B cell (primary cell): ENCODE measurements at regions not wholly inside any gene's neighbourhood (a gene's known extent, or its start where the extent isn't known, plus 50 kb on each side); places are given as distances from the start of the nearest gene placed in this dataset.

Experiments
- ATAC-seq: fragments of 200-7000 bp; cut with Tn5 transposase; one replicate; pipeline ENCODE4 v1.10.0; 2021; ENCODE audit warnings: low read depth, mild to moderate bottlenecking, moderate number of reproducible peaks, moderate library complexity
- CTCF ChIA-PET: fragments of 350-600 bp; sonication (Branson Sonifier 250); formaldehyde crosslinking; loops from one replicate; lab custom pipeline; 2021; ENCODE audit warnings: antibody characterized with exemption, inconsistent platforms; lab: Charles Lee
- POLR2A ChIA-PET: fragments of 350-600 bp; sonication (Branson Sonifier 250); formaldehyde crosslinking; loops from one replicate; lab custom pipeline; 2021; ENCODE audit warnings: antibody characterized with exemption; lab: Charles Lee
- DNase-seq: peaks from one replicate; pipeline ENCODE4 v3.0.0; 2013
- H2AFZ ChIP-seq: 2 replicates; pipeline ENCODE4 v1.6.1; 2012; ENCODE audit warnings: mild to moderate bottlenecking, low read depth, low read length; ENCODE audit not compliant: insufficient read depth, poor library complexity, severe bottlenecking
- H3K27ac ChIP-seq, 2 donors: 1 replicate in 1 of 2; 2 replicates in 1 of 2; pipeline ENCODE4 v1.5.1; 2012 to 2013; ENCODE audit warnings: low read length in 2 of 2, mild to moderate bottlenecking in 2 of 2, moderate library complexity in 1 of 2
- H3K27me3 ChIP-seq, 4 experiments: fragments of 200-600 bp in 1 of 4; sonication (generic) in 1 of 4; replicated peaks in 1 of 4; 1 replicate in 2 of 4; 2 replicates in 2 of 4; pipeline versions ENCODE4 v1.6.1 to v1.7.0; 2013 to 2016; ENCODE audit warnings: low read length in 3 of 4, mild to moderate bottlenecking in 2 of 4, mixed read lengths in 1 of 4, moderate library complexity in 1 of 4; ENCODE audit not compliant: insufficient read depth in 4 of 4, control insufficient read depth in 3 of 4; ENCODE audit errors: control extremely low read depth in 1 of 4
- H3K36me3 ChIP-seq, 2 experiments: replicated peaks in 1 of 2; 1 replicate in 1 of 2; 2 replicates in 1 of 2; pipeline versions ENCODE4 v1.6.1 to v1.7.1; 2013; ENCODE audit warnings: low read length in 1 of 2; ENCODE audit not compliant: insufficient read depth in 2 of 2, control insufficient read depth in 1 of 2; ENCODE audit errors: control extremely low read depth in 1 of 2, extremely low read depth in 1 of 2
- H3K4me1 ChIP-seq, 2 donors: fragments of 200-600 bp in 1 of 2; sonication (generic) in 1 of 2; 1 replicate in 1 of 2; 2 replicates in 1 of 2; pipeline versions ENCODE4 v1.5.1 to v1.6.1; 2013 to 2017; ENCODE audit warnings: low read length in 2 of 2; ENCODE audit not compliant: control insufficient read depth in 2 of 2, insufficient read depth in 2 of 2
- H3K4me2 ChIP-seq: replicated peaks from 2 replicates; pipeline ENCODE3; 2012; ENCODE audit warnings: mild to moderate bottlenecking, low read depth, low read length; ENCODE audit not compliant: poor library complexity, severe bottlenecking
- H3K4me3 ChIP-seq, 5 experiments: fragments of 200-600 bp in 1 of 5; sonication (generic) in 1 of 5; 1 replicate in 3 of 5; 2 replicates in 2 of 5; pipeline versions ENCODE4 v1.5.1 to v1.7.0; 2011 to 2016; ENCODE audit warnings: low read length in 4 of 5, mild to moderate bottlenecking in 4 of 5, low read depth in 2 of 5, control low read depth in 1 of 5, moderate library complexity in 1 of 5; ENCODE audit not compliant: insufficient read depth in 1 of 5; ENCODE audit errors: control extremely low read depth in 1 of 5, extremely low read depth in 1 of 5
- H3K79me2 ChIP-seq: fragments of 200-600 bp; sonication (generic); one replicate; pipeline ENCODE4 v1.6.0; 2016; ENCODE audit warnings: low read length; ENCODE audit not compliant: control insufficient read depth, insufficient read depth
- H3K9ac ChIP-seq: fragments of 200-600 bp; sonication (generic); 2 replicates; pipeline ENCODE4 v1.6.1; 2017; ENCODE audit warnings: mild to moderate bottlenecking, low read length, moderate library complexity
- H3K9me3 ChIP-seq, 3 donors: one replicate each; pipeline versions ENCODE4 v1.6.1 to v1.7.1; 2013; ENCODE audit warnings: low read length in 2 of 3; ENCODE audit not compliant: control insufficient read depth in 2 of 3, insufficient read depth in 1 of 3; ENCODE audit errors: control extremely low read depth in 1 of 3
- H4K20me1 ChIP-seq: 2 replicates; pipeline ENCODE4 v1.6.0; 2012; ENCODE audit warnings: mild to moderate bottlenecking, low read length; ENCODE audit not compliant: insufficient read depth, control insufficient read depth, poor library complexity, severe bottlenecking
- H3K27ac Mint-ChIP-seq: one replicate; pipeline ENCODE4 v1.8.0; 2021; ENCODE audit warnings: mixed read lengths
- H3K27me3 Mint-ChIP-seq: one replicate; pipeline ENCODE4 v1.8.0; 2021; ENCODE audit warnings: mixed read lengths
- H3K4me1 Mint-ChIP-seq: one replicate; pipeline ENCODE4 v1.8.0; 2021; ENCODE audit warnings: mixed read lengths
- H3K4me3 Mint-ChIP-seq: one replicate; pipeline ENCODE4 v1.8.0; 2021; ENCODE audit warnings: mixed read lengths
- H3K9me3 Mint-ChIP-seq: one replicate; pipeline ENCODE4 v1.8.0; 2022; ENCODE audit warnings: mixed read lengths; ENCODE audit not compliant: insufficient read depth
- CTCF ChIP-seq: fragments of 200-600 bp; IDR thresholded peaks from one replicate; pipeline ENCODE4 v1.8.0; 2022; ENCODE audit warnings: antibody characterized with exemption, mild to moderate bottlenecking
- EZH2 ChIP-seq: IDR thresholded peaks from 2 replicates; pipeline ENCODE4 v1.6.1; 2012; ENCODE audit warnings: borderline replicate concordance, low read depth, mild to moderate bottlenecking, moderate library complexity, low read length; ENCODE audit not compliant: insufficient read depth, poor library complexity, severe bottlenecking
- WGBS: methylation state at CpG from one replicate; pipeline ENCODE4 v1.1.5; 2013; ENCODE audit warnings: missing lambda C conversion rate; ENCODE audit not compliant: insufficient coverage; 5-methylcytosine and 5-hydroxymethylcytosine counted together
- intact Hi-C: fragments of 100-400 bp; cut with micrococcal nuclease; formaldehyde crosslinking; loops from one replicate; pipeline ENCODE4 v1.10.0; 2022

GRCh38 chr7:112880818-112881418 is 90.7 kb upstream of the TMEM168 start:
- TF ChIP-seq EZH2 (no peak), CTCF (no peak)
- Mint-ChIP-seq H3K4me1 (peaks cover 41% of the 10 kb centered on the region), H3K4me3 (no peak overlapping the region), H3K27ac (no peak overlapping the region), H3K27me3 (no peaks in the 10 kb centered on the region), H3K9me3 (peaks cover 3% of the 10 kb centered on the region)
- POLR2A ChIA-PET = no interaction called here
- peaks cover 35% of the 10 kb centered on the region for H3K79me2 ChIP-seq
- intact Hi-C loops = loop anchor here (5.0 to 10.0 kb wide), 2 partner anchors 89 to 426 kb away; partner anchors contain the start of genes IFRD1 and TMEM168
- DNase-seq = no peak
- no peak overlapping the region for H3K27ac ChIP-seq
- H3K4me1 ChIP-seq = peaks cover 19 to 25% of the 10 kb centered on the region in 2 donors
- ATAC-seq = no peak
- no peak overlapping the region for H3K4me3 ChIP-seq
- H3K27me3 ChIP-seq = no peaks in the 10 kb centered on the region
- CTCF ChIA-PET = interaction anchor here (2.2 kb wide), 1 partner anchor 11 kb away, joined by 11 read pairs; no protein-coding TSS in a partner anchor
- 96% methylated on average over 9 of the region's 10 CpGs for WGBS
- no peaks in the 10 kb centered on the region for H4K20me1 ChIP-seq
- no peak overlapping the region for H3K9ac ChIP-seq
- H3K9me3 ChIP-seq = peaks cover 0 to 7% (median 0%) of the 10 kb centered on the region in 3 donors
- H2AFZ ChIP-seq = no peak overlapping the region
- H3K36me3 ChIP-seq = no peaks in the 10 kb centered on the region
- H3K4me2 ChIP-seq = no peak overlapping the region

GRCh38 chr7:112877691-112878460 is 87.7 kb upstream of the TMEM168 start:
- Histone ChIP-seq H3K9me3 (peaks cover 0 to 2% (median 0%) of the 10 kb centered on the region in 3 donors), H3K9ac (no peak overlapping the region), H3K36me3 (no peaks in the 10 kb centered on the region), H3K4me3 (no peak overlapping the region), H3K79me2 (peaks cover 56% of the 10 kb centered on the region), H2AFZ (no peak overlapping the region), H3K27ac (no peak overlapping the region), H4K20me1 (peaks cover 10% of the 10 kb centered on the region), H3K4me2 (no peak overlapping the region), H3K27me3 (no peaks in the 10 kb centered on the region), H3K4me1 (peaks cover 26 to 29% of the 10 kb centered on the region in 2 donors)
- H3K9me3 Mint-ChIP-seq = no peaks in the 10 kb centered on the region
- CTCF ChIA-PET = interaction anchor here (0.6 to 2.0 kb wide), 2 partner anchors 21 to 328 kb away, joined by 3 to 6 read pairs; no protein-coding TSS in a partner anchor
- no peaks in the 10 kb centered on the region for H3K27me3 Mint-ChIP-seq
- TF ChIP-seq CTCF (no peak), EZH2 (no peak)
- 95% methylated on average over 4 of the region's 7 CpGs for WGBS
- peak overlapping the region; percentile 21 for H3K27ac Mint-ChIP-seq
- no peak overlapping the region for H3K4me3 Mint-ChIP-seq
- ATAC-seq = no peak
- intact Hi-C loops = no loop called here
- POLR2A ChIA-PET = no interaction called here
- H3K4me1 Mint-ChIP-seq = peaks cover 52% of the 10 kb centered on the region
- DNase-seq = no peak
